Liver (tissue), 8 donors: ENCODE measurements at regions not wholly inside any gene's neighbourhood (a gene's known extent, or its start where the extent isn't known, plus 50 kb on each side); places are given as distances from the start of the nearest gene placed in this dataset.

Experiments used
- DNase-seq: peaks from one replicate; pipeline ENCODE4 v3.0.0-alpha.2; 2017; ENCODE audit warnings: low spot score
- H3K27ac ChIP-seq, 2 donors: one replicate each; pipeline ENCODE4 v1.7.0; 2013; ENCODE audit warnings: inconsistent platforms in 2 of 2, low read length in 2 of 2, control low read depth in 1 of 2, low read depth in 1 of 2, mild to moderate bottlenecking in 1 of 2
- H3K27me3 ChIP-seq, 4 donors: one replicate each; pipeline versions ENCODE4 v1.6.1 to v1.7.0; 2013; ENCODE audit warnings: low read length in 3 of 4, inconsistent platforms in 1 of 4, mild to moderate bottlenecking in 1 of 4, moderate library complexity in 1 of 4; ENCODE audit not compliant: control insufficient read depth in 4 of 4, insufficient read depth in 4 of 4
- H3K36me3 ChIP-seq, 4 donors: one replicate each; pipeline versions ENCODE4 v1.6.1 to v1.7.0; 2013; ENCODE audit warnings: low read length in 3 of 4, mild to moderate bottlenecking in 3 of 4, low read depth in 1 of 4, moderate library complexity in 1 of 4; ENCODE audit not compliant: control insufficient read depth in 4 of 4, insufficient read depth in 3 of 4
- H3K4me1 ChIP-seq, 4 donors: one replicate each; pipeline versions ENCODE4 v1.6.1 to v1.7.0; 2013; ENCODE audit warnings: low read length in 3 of 4, mild to moderate bottlenecking in 3 of 4, moderate library complexity in 1 of 4; ENCODE audit not compliant: control insufficient read depth in 4 of 4, insufficient read depth in 4 of 4
- H3K4me3 ChIP-seq, 3 donors: one replicate each; pipeline versions ENCODE4 v1.6.1 to v1.7.0; 2013; ENCODE audit warnings: low read length in 3 of 3, control low read depth in 1 of 3, low read depth in 1 of 3, mild to moderate bottlenecking in 1 of 3
- H3K9ac ChIP-seq, 2 donors: one replicate each; pipeline ENCODE4 v1.7.0; 2013; ENCODE audit warnings: low read length in 2 of 2, mild to moderate bottlenecking in 2 of 2, moderate library complexity in 2 of 2, control low read depth in 1 of 2, low read depth in 1 of 2
- H3K9me3 ChIP-seq, 4 donors: one replicate each; pipeline versions ENCODE4 v1.6.1 to v1.7.0; 2013; ENCODE audit warnings: low read length in 3 of 4; ENCODE audit not compliant: control insufficient read depth in 4 of 4
- FOXA1 ChIP-seq: IDR thresholded peaks from 2 replicates; pipeline ENCODE4 v1.6.1; 2016; ENCODE audit warnings: antibody characterized with exemption
- GABPA ChIP-seq, 2 donors: IDR thresholded peaks in 1 of 2; conservative IDR thresholded peaks in 1 of 2; 2 replicates each; pipeline ENCODE4 v1.6.1; 2016; ENCODE audit warnings: antibody characterized with exemption in 2 of 2, mild to moderate bottlenecking in 1 of 2, moderate library complexity in 1 of 2
- HNF4G ChIP-seq: IDR thresholded peaks from 2 replicates; pipeline ENCODE4 v1.6.1; 2016; ENCODE audit warnings: antibody characterized with exemption
- JUND ChIP-seq, 2 donors: IDR thresholded peaks; 2 replicates each; pipeline ENCODE4 v1.6.1; 2016; ENCODE audit warnings: antibody characterized with exemption in 2 of 2
- NR2F2 ChIP-seq: IDR thresholded peaks from 2 replicates; pipeline ENCODE4 v1.6.1; 2016; ENCODE audit warnings: antibody characterized with exemption
- RAD21 ChIP-seq, 2 donors: IDR thresholded peaks; 2 replicates each; pipeline ENCODE4 v1.6.1; 2016; ENCODE audit warnings: antibody characterized with exemption in 2 of 2, mild to moderate bottlenecking in 2 of 2
- SP1 ChIP-seq: IDR thresholded peaks from 2 replicates; pipeline ENCODE4 v1.6.1; 2018; ENCODE audit warnings: antibody characterized with exemption, mild to moderate bottlenecking
- TAF1 ChIP-seq: conservative IDR thresholded peaks from 2 replicates; pipeline ENCODE4 v1.6.1; 2016; ENCODE audit warnings: antibody characterized with exemption, mild to moderate bottlenecking
- YY1 ChIP-seq: IDR thresholded peaks from 2 replicates; pipeline ENCODE4 v1.6.1; 2016; ENCODE audit warnings: antibody characterized with exemption, mild to moderate bottlenecking
- WGBS: extraction: QIAGEN DNeasy Blood & Tissue Kit; methylation state at CpG from one replicate; pipeline ENCODE4 v1.1.7; 2013; 5-methylcytosine and 5-hydroxymethylcytosine counted together
- TF ChIP-seq, protein P1 (sequence below): fragments of 150-350 bp; IDR thresholded peaks from 2 replicates; pipeline ENCODE4 v1.5.1; 2017; ENCODE audit warnings: improper control_type of control experiment, low read depth, low read length; ENCODE audit not compliant: missing input control
- TF ChIP-seq, protein P2 (sequence below): IDR thresholded peaks from 2 replicates; pipeline ENCODE4 v1.6.1; 2016; ENCODE audit warnings: antibody characterized with exemption, mild to moderate bottlenecking
- TF ChIP-seq, protein P3 (sequence below): IDR thresholded peaks from 2 replicates; pipeline ENCODE4 v1.6.1; 2016; ENCODE audit warnings: antibody characterized with exemption
- TF ChIP-seq, protein P4 (sequence below): IDR thresholded peaks from 2 replicates; pipeline ENCODE4 v1.6.1; 2016; ENCODE audit warnings: antibody characterized with exemption
- donor health status: healthy.
- donor health status: healthy.
- donor health status: healthy.
- donor health status: healthy.
- donor health status: healthy.

DNA sequence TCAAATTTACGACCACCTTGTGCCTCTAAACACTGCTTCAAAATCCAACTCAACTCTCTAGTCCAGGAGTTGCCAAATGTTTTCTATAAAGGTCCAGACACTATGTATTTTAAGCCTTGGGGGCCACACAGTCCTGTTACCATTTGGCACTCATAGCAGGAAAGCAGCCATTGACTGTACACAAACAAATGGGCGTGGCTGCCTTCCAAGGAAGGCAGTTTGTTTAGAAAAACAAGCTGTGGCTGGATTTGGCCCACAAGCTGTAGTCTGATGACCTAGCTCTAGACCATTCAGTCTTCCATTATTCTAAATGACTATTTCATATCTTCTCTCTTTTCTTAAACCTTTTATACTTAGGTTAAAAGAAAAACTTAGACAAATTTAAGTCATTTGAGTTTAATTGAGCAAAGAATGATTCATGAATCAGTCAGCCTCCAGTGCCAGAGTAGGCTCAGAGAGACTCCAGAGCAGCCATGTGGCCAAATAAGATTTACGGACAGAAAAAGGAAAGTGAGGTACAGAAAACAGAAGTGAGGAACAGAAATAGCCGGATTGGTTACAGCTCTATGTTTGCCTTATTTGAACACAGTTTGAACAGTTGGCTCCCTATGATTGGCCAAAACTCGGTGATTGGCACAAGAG is 825.8 kb upstream of the LCORL start:
- TF ChIP-seq, protein P1, sequence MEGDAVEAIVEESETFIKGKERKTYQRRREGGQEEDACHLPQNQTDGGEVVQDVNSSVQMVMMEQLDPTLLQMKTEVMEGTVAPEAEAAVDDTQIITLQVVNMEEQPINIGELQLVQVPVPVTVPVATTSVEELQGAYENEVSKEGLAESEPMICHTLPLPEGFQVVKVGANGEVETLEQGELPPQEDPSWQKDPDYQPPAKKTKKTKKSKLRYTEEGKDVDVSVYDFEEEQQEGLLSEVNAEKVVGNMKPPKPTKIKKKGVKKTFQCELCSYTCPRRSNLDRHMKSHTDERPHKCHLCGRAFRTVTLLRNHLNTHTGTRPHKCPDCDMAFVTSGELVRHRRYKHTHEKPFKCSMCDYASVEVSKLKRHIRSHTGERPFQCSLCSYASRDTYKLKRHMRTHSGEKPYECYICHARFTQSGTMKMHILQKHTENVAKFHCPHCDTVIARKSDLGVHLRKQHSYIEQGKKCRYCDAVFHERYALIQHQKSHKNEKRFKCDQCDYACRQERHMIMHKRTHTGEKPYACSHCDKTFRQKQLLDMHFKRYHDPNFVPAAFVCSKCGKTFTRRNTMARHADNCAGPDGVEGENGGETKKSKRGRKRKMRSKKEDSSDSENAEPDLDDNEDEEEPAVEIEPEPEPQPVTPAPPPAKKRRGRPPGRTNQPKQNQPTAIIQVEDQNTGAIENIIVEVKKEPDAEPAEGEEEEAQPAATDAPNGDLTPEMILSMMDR, result no peak
- TF ChIP-seq, protein P2, sequence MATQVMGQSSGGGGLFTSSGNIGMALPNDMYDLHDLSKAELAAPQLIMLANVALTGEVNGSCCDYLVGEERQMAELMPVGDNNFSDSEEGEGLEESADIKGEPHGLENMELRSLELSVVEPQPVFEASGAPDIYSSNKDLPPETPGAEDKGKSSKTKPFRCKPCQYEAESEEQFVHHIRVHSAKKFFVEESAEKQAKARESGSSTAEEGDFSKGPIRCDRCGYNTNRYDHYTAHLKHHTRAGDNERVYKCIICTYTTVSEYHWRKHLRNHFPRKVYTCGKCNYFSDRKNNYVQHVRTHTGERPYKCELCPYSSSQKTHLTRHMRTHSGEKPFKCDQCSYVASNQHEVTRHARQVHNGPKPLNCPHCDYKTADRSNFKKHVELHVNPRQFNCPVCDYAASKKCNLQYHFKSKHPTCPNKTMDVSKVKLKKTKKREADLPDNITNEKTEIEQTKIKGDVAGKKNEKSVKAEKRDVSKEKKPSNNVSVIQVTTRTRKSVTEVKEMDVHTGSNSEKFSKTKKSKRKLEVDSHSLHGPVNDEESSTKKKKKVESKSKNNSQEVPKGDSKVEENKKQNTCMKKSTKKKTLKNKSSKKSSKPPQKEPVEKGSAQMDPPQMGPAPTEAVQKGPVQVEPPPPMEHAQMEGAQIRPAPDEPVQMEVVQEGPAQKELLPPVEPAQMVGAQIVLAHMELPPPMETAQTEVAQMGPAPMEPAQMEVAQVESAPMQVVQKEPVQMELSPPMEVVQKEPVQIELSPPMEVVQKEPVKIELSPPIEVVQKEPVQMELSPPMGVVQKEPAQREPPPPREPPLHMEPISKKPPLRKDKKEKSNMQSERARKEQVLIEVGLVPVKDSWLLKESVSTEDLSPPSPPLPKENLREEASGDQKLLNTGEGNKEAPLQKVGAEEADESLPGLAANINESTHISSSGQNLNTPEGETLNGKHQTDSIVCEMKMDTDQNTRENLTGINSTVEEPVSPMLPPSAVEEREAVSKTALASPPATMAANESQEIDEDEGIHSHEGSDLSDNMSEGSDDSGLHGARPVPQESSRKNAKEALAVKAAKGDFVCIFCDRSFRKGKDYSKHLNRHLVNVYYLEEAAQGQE, result no peak
- no peak for TF ChIP-seq GABPA (IDR thresholded peaks at IDR 0.05 in 1 of 2, conservative IDR thresholded peaks at IDR 0.05 in 1 of 2)
- no peak for TF ChIP-seq TAF1
- no peak for TF ChIP-seq JUND (IDR thresholded peaks at IDR 0.05)
- TF ChIP-seq SP1, result no peak
- no peak for TF ChIP-seq YY1
- TF ChIP-seq, protein P3, sequence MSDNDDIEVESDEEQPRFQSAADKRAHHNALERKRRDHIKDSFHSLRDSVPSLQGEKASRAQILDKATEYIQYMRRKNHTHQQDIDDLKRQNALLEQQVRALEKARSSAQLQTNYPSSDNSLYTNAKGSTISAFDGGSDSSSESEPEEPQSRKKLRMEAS, result no peak
- no peak for TF ChIP-seq RAD21 (IDR thresholded peaks at IDR 0.05)
- Histone ChIP-seq H3K36me3 (no peaks in the 10 kb centered on the region), H3K9ac (no peak overlapping the region), H3K4me1 (no peaks in the 10 kb centered on the region), H3K4me3 (no peak overlapping the region), H3K27ac (no peak overlapping the region), H3K9me3 (peaks cover 0 to 10% (median 4%) of the 10 kb centered on the region in 4 donors), H3K27me3 (no peaks in the 10 kb centered on the region)
- no peak for DNase-seq
- 62% methylated on average over 5 of the region's 5 CpGs for WGBS

DNA sequence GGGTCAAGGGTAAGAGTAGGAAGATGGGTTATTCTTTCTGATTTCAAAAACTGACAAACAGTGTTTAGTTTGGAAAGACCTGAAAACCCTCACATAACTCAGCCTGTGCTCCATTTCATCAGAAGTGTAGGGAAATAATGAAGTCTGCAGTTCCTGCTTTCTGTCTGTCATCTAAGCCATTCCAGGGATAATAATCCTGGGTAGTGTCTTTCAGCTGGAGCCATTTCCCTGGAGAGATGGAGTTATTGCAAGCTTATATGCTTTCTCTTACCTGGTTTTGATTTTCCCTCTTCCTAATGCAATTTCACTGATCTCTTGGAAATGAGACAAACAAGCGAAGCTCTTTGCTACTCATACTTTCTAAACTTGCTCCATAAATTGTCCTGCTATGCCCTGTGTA is 824.8 kb upstream of the LCORL start:
- Histone ChIP-seq H3K27ac (no peak overlapping the region), H3K9ac (no peak overlapping the region), H3K27me3 (no peaks in the 10 kb centered on the region), H3K9me3 (peaks cover 0 to 10% (median 5%) of the 10 kb centered on the region in 4 donors), H3K4me3 (no peak overlapping the region), H3K36me3 (no peaks in the 10 kb centered on the region), H3K4me1 (no peaks in the 10 kb centered on the region)
- TF ChIP-seq YY1 (no peak), HNF4G (no peak), RAD21 (IDR thresholded peaks at IDR 0.05) (no peak), FOXA1 (no peak), NR2F2 (no peak), GABPA (IDR thresholded peaks at IDR 0.05 in 1 of 2, conservative IDR thresholded peaks at IDR 0.05 in 1 of 2) (no peak), SP1 (no peak), JUND (IDR thresholded peaks at IDR 0.05) (no peak)
- TF ChIP-seq, protein P4, sequence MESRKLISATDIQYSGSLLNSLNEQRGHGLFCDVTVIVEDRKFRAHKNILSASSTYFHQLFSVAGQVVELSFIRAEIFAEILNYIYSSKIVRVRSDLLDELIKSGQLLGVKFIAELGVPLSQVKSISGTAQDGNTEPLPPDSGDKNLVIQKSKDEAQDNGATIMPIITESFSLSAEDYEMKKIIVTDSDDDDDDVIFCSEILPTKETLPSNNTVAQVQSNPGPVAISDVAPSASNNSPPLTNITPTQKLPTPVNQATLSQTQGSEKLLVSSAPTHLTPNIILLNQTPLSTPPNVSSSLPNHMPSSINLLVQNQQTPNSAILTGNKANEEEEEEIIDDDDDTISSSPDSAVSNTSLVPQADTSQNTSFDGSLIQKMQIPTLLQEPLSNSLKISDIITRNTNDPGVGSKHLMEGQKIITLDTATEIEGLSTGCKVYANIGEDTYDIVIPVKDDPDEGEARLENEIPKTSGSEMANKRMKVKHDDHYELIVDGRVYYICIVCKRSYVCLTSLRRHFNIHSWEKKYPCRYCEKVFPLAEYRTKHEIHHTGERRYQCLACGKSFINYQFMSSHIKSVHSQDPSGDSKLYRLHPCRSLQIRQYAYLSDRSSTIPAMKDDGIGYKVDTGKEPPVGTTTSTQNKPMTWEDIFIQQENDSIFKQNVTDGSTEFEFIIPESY, result no peak
- TF ChIP-seq, protein P3, result no peak
- TF ChIP-seq, protein P1, result no peak
- WGBS, result 81% methylated on average over 1 of the region's 1 CpG
- no peak for DNase-seq
